ENCODE measurements at regions not wholly inside any gene's neighbourhood (a gene's known extent, or its start where the extent isn't known, plus 50 kb on each side); places are given as distances from the start of the nearest gene placed in this dataset.
"Not testable (repeated sequence)": the region's sequence is repeated elsewhere in the genome, so short reads cannot be mapped to it uniquely, and the experiment has no call there.

- TF ChIP-seq EZH2phosphoT487 (conservative IDR thresholded peaks at IDR 0.05; ENCODE audit: low read length); CTCF (IDR thresholded peaks at IDR 0.05; ENCODE audit: insufficient read depth, low read length, poor library complexity, severe bottlenecking): not testable (repeated sequence)
These were observed 92.1 kb upstream of the ADORA2B start for GRCh38 chr17:15852863-15853262.
